ENCODE measurements at regions not wholly inside any gene's neighbourhood (a gene's known extent, or its start where the extent isn't known, plus 50 kb on each side); places are given as distances from the start of the nearest gene placed in this dataset.

- peak overlapping the region; percentile 33 for H3K4me2 ChIP-seq
- peaks cover 24% of the 10 kb centered on the region for H4K20me1 ChIP-seq (ENCODE audit: low read depth)
- peak overlapping the region; percentile 72 for H3K27ac ChIP-seq
These were observed 59.6 kb upstream of the MACF1 start for GRCh38 chr1:39144924-39145323.

DNA sequence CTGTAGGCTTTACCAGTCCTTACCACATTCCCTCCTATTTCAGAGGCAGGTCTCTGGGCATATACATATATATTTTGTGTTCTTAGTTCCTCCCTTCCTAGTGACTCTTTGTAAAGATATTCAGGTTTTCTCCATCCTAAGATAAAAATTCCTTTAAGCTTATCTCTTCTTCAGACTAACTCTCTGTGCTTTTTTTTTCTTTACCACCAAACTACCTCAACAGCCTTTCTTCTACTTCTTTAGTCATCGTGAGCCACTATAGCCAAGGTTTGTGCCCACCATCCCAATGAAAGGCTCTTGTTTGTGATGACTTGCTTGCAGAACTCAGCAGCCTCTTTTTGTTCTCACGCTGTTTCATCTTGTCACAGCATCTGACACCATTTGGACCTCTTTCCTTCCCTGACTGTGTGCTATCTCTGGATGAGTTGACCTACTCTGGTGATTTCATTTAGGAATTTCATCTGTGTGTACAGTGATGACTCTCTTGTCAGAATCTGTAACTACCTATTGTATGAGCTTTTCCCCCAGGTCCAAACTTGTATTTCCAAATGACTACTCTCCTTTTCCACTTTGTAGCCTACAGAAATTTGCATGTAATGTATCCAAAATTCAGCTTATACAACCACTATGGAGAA, 59.0 kb upstream of the MACF1 start:
- Histone ChIP-seq H3K27ac (peak overlapping the region; percentile 72), H3K4me1 (peaks cover 78% of the 10 kb centered on the region), H3K4me2 (peak overlapping the region; percentile 33), H3K9ac (no peak overlapping the region), H3K4me3 (no peak overlapping the region), H3K9me3 (ENCODE audit: low read depth) (no peaks in the 10 kb centered on the region), H3F3A (ENCODE audit: low read depth) (peaks cover 70% of the 10 kb centered on the region), H3K27me3 (no peaks in the 10 kb centered on the region), H3K36me3 (no peaks in the 10 kb centered on the region), H3K79me2 (ENCODE audit: low read depth) (peaks cover 98% of the 10 kb centered on the region), H4K20me1 (ENCODE audit: low read depth) (peaks cover 29% of the 10 kb centered on the region), H2AFZ (replicated peaks) (no peak overlapping the region)
- Mint-ChIP-seq H3K27me3 (ENCODE audit: insufficient read depth, low read depth) (peaks cover 2% of the 10 kb centered on the region), H3K9me3 (no peaks in the 10 kb centered on the region), H3K4me1 (peaks cover 61% of the 10 kb centered on the region), H3K36me3 (peaks cover 19% of the 10 kb centered on the region), H3K4me3 (no peak overlapping the region), H3K27ac (no peak overlapping the region)
- no peak for DNase-seq (ENCODE audit: low spot score)
- TF ChIP-seq EZH2phosphoT487 (IDR thresholded peaks at IDR 0.05), result no peak
- no peak for TF ChIP-seq EZH2 (IDR thresholded peaks at IDR 0.05)
- TF ChIP-seq, protein P1, sequence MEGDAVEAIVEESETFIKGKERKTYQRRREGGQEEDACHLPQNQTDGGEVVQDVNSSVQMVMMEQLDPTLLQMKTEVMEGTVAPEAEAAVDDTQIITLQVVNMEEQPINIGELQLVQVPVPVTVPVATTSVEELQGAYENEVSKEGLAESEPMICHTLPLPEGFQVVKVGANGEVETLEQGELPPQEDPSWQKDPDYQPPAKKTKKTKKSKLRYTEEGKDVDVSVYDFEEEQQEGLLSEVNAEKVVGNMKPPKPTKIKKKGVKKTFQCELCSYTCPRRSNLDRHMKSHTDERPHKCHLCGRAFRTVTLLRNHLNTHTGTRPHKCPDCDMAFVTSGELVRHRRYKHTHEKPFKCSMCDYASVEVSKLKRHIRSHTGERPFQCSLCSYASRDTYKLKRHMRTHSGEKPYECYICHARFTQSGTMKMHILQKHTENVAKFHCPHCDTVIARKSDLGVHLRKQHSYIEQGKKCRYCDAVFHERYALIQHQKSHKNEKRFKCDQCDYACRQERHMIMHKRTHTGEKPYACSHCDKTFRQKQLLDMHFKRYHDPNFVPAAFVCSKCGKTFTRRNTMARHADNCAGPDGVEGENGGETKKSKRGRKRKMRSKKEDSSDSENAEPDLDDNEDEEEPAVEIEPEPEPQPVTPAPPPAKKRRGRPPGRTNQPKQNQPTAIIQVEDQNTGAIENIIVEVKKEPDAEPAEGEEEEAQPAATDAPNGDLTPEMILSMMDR (IDR thresholded peaks at IDR 0.05), result no peak

More at GRCh38 chr1:39144924-39145323, 59.6 kb upstream of the MACF1 start:
- Histone ChIP-seq H2AFZ (replicated peaks) (no peak overlapping the region), H3K27me3 (no peaks in the 10 kb centered on the region), H3K9me3 (ENCODE audit: low read depth) (no peaks in the 10 kb centered on the region), H3K4me3 (no peak overlapping the region), H3K36me3 (no peaks in the 10 kb centered on the region), H3K4me1 (peaks cover 72% of the 10 kb centered on the region), H3K9ac (no peak overlapping the region), H3F3A (ENCODE audit: low read depth) (peaks cover 70% of the 10 kb centered on the region), H3K79me2 (ENCODE audit: low read depth) (peaks cover 98% of the 10 kb centered on the region)
- peaks cover 64% of the 10 kb centered on the region for H3K4me1 Mint-ChIP-seq
- peaks cover 19% of the 10 kb centered on the region for H3K36me3 Mint-ChIP-seq
- DNase-seq (ENCODE audit: low spot score), result no peak
- TF ChIP-seq EZH2 (IDR thresholded peaks at IDR 0.05), result no peak
- TF ChIP-seq EZH2phosphoT487 (IDR thresholded peaks at IDR 0.05), result no peak
- TF ChIP-seq, protein P1 (IDR thresholded peaks at IDR 0.05), result no peak
- H3K4me3 Mint-ChIP-seq, result no peak overlapping the region
- peak overlapping the region; percentile 24 for H3K27ac Mint-ChIP-seq
- H3K9me3 Mint-ChIP-seq, result no peaks in the 10 kb centered on the region
- peaks cover 2% of the 10 kb centered on the region for H3K27me3 Mint-ChIP-seq (ENCODE audit: insufficient read depth, low read depth)

DNA sequence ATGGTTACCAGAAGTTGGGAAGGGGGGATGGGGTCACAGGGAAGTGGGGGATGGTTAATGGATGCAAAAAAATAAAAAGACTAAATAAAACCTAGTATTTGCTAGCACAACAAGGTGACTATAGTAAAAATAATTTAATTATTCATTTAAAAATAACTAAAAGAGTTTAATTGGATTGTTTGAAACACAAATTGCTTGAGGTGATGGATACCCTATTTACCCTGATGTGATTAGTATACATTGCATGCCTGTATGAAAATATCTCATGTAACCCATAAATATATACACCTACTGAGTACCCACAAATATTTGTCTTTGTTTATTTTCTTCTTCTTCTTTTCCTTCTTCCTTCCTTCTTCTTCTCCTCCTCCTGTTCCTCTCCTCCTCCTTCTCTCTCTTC, 57.8 kb upstream of the MACF1 start:
- no peak overlapping the region for H3K27ac ChIP-seq
- H3K27me3 Mint-ChIP-seq (ENCODE audit: insufficient read depth, low read depth), result peaks cover 2% of the 10 kb centered on the region
- H3K79me2 ChIP-seq (ENCODE audit: low read depth), result peaks cover 98% of the 10 kb centered on the region
- H3K4me3 Mint-ChIP-seq, result no peak overlapping the region
- H3K9ac ChIP-seq, result no peak overlapping the region
- H3K9me3 Mint-ChIP-seq, result no peaks in the 10 kb centered on the region
- H3K27ac Mint-ChIP-seq, result no peak overlapping the region
- peaks cover 22% of the 10 kb centered on the region for H3K36me3 Mint-ChIP-seq
- H3K9me3 ChIP-seq (ENCODE audit: low read depth), result no peaks in the 10 kb centered on the region
- H3F3A ChIP-seq (ENCODE audit: low read depth), result peaks cover 68% of the 10 kb centered on the region
- DNase-seq (ENCODE audit: low spot score), result no peak
- peaks cover 63% of the 10 kb centered on the region for H3K4me1 Mint-ChIP-seq
- no peaks in the 10 kb centered on the region for H3K36me3 ChIP-seq
- H2AFZ ChIP-seq (replicated peaks), result no peak overlapping the region
- no peak overlapping the region for H3K4me3 ChIP-seq
- no peaks in the 10 kb centered on the region for H3K27me3 ChIP-seq
- H4K20me1 ChIP-seq (ENCODE audit: low read depth), result peaks cover 39% of the 10 kb centered on the region
- TF ChIP-seq EZH2phosphoT487 (IDR thresholded peaks at IDR 0.05), result no peak
- TF ChIP-seq EZH2 (IDR thresholded peaks at IDR 0.05), result no peak
- TF ChIP-seq, protein P1 (IDR thresholded peaks at IDR 0.05), result no peak
- no peak overlapping the region for H3K4me2 ChIP-seq
- peaks cover 81% of the 10 kb centered on the region for H3K4me1 ChIP-seq
